WTC11 (cell line): ENCODE measurements at regions not wholly inside any gene's neighbourhood (a gene's known extent, or its start where the extent isn't known, plus 50 kb on each side); places are given as distances from the start of the nearest gene placed in this dataset.

Source experiments
- ATAC-seq: fragments of 200-7000 bp; cut with Tn5 transposase; 2 replicates; pipeline ENCODE4 v1.10.0; 2021; ENCODE audit warnings: mild to moderate bottlenecking, moderate library complexity
- CTCF ChIA-PET: fragments of 300-600 bp; sonication (Branson Sonifier 250); formaldehyde crosslinking; loops from one replicate; lab custom pipeline; 2021; ENCODE audit warnings: antibody characterized with exemption; lab: Charles Lee
- POLR2A ChIA-PET: fragments of 350-600 bp; sonication (Branson Sonifier 250); formaldehyde crosslinking; loops from one replicate; lab custom pipeline; 2021; ENCODE audit warnings: antibody characterized with exemption; lab: Charles Lee
- DNase-seq: peaks from one replicate; pipeline ENCODE4 v3.0.0; 2021; ENCODE audit warnings: low spot score
- H3K27ac Mint-ChIP-seq: 2 replicates; pipeline ENCODE4 v1.8.0; 2021; ENCODE audit warnings: mixed read lengths
- H3K27me3 Mint-ChIP-seq: 2 replicates; pipeline ENCODE4 v1.8.0; 2021; ENCODE audit warnings: low read depth, mild to moderate bottlenecking, moderate library complexity, mixed read lengths
- H3K36me3 Mint-ChIP-seq: 2 replicates; pipeline ENCODE4 v1.8.0; 2021; ENCODE audit warnings: mixed read lengths
- H3K4me1 Mint-ChIP-seq: 2 replicates; pipeline ENCODE4 v1.8.0; 2022; ENCODE audit warnings: mixed read lengths
- H3K4me3 Mint-ChIP-seq: 2 replicates; pipeline ENCODE4 v1.8.0; 2021; ENCODE audit warnings: mild to moderate bottlenecking, moderate library complexity, mixed read lengths
- H3K9me3 Mint-ChIP-seq: 2 replicates; pipeline ENCODE4 v1.8.0; 2021; ENCODE audit warnings: mixed read lengths
- FOXK1 ChIP-seq: sonication (generic); formaldehyde crosslinking; IDR thresholded peaks from 2 replicates; pipeline ENCODE4 v1.8.0; 2022; ENCODE audit warnings: mild to moderate bottlenecking, moderate library complexity, missing genetic modification reagents
- NFYB ChIP-seq: sonication (generic); formaldehyde crosslinking; conservative IDR thresholded peaks from 2 replicates; pipeline ENCODE4 v1.8.0; 2022; ENCODE audit warnings: low read depth, missing genetic modification reagents
- NR2C2 ChIP-seq: sonication (generic); formaldehyde crosslinking; IDR thresholded peaks from 2 replicates; pipeline ENCODE4 v1.8.0; 2022; ENCODE audit warnings: mild to moderate bottlenecking, missing genetic modification reagents
- TEAD1 ChIP-seq: sonication (generic); formaldehyde crosslinking; IDR thresholded peaks from 2 replicates; pipeline ENCODE4 v1.8.0; 2022; ENCODE audit warnings: mild to moderate bottlenecking, missing genetic modification reagents
- ZNF263 ChIP-seq: sonication (generic); formaldehyde crosslinking; IDR thresholded peaks from 2 replicates; pipeline ENCODE4 v1.8.1; 2022; ENCODE audit warnings: low read depth, mild to moderate bottlenecking, moderate library complexity, missing genetic modification reagents
- ZNF423 ChIP-seq: fragments of 250-450 bp; sonication (Bioruptor Pico); IDR thresholded peaks from 2 replicates; pipeline ENCODE4 v2.1.2; 2022; ENCODE audit warnings: mild to moderate bottlenecking, moderate library complexity
- ZNF671 ChIP-seq: fragments of 250-450 bp; sonication (Bioruptor Pico); IDR thresholded peaks from 2 replicates; pipeline ENCODE4 v1.8.0; 2021; ENCODE audit warnings: mild to moderate bottlenecking
- TF ChIP-seq, protein P1 (sequence below): sonication (generic); formaldehyde crosslinking; IDR thresholded peaks from 2 replicates; pipeline ENCODE4 v1.8.0; 2023; ENCODE audit warnings: mild to moderate bottlenecking, missing genetic modification reagents
- TF ChIP-seq, protein P2 (sequence below): fragments of 250-450 bp; sonication (Bioruptor Pico); IDR thresholded peaks from 2 replicates; pipeline ENCODE4 v2.1.2; 2022; ENCODE audit warnings: mild to moderate bottlenecking, moderate library complexity
- TF ChIP-seq, protein P3 (sequence below): sonication (generic); formaldehyde crosslinking; IDR thresholded peaks from 2 replicates; pipeline ENCODE4 v1.8.1; 2023; ENCODE audit warnings: mild to moderate bottlenecking, missing genetic modification reagents
- TF ChIP-seq, protein P4 (sequence below): sonication (generic); formaldehyde crosslinking; IDR thresholded peaks from 2 replicates; pipeline ENCODE4 v1.8.1; 2023; ENCODE audit warnings: mild to moderate bottlenecking, missing genetic modification reagents, borderline replicate concordance
- TF ChIP-seq, protein P5 (sequence below): sonication (generic); formaldehyde crosslinking; conservative IDR thresholded peaks from 2 replicates; pipeline ENCODE4 v1.8.1; 2022; ENCODE audit warnings: mild to moderate bottlenecking, missing genetic modification reagents
- TF ChIP-seq, protein P6 (sequence below): fragments of 250-450 bp; sonication (Bioruptor Pico); IDR thresholded peaks from 2 replicates; pipeline ENCODE4 v1.9.0; 2021; ENCODE audit warnings: mild to moderate bottlenecking
- TF ChIP-seq, protein P7 (sequence below): sonication (generic); formaldehyde crosslinking; IDR thresholded peaks from 2 replicates; pipeline ENCODE4 v1.8.1; 2023; ENCODE audit warnings: mild to moderate bottlenecking, moderate library complexity, missing genetic modification reagents
- TF ChIP-seq, protein P8 (sequence below): fragments of 200-600 bp; IDR thresholded peaks from 2 replicates; pipeline ENCODE4 v1.8.0; 2022; ENCODE audit warnings: antibody characterized with exemption

DNA sequence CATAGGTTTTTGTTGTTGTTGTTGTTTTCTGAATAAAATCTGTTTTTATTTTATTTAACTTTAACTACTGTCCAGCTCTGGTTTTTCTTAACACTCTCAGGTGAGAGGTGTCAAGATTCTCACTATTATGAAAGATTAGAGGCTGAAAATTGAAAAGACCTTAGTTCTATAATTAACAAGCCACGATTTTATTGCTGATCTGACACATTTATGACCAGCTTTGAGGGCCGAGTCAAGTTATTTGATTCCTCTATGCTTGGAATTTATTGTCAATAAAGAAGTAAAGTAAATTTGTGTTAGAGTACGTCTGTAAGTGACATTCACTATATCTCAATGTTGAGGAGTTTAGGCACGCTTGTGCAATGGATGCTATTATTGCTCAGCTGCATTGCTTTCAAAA is 808.8 kb downstream of the GALC start:
- Mint-ChIP-seq H3K36me3 (no peaks in the 10 kb centered on the region), H3K27ac (no peak overlapping the region), H3K9me3 (no peaks in the 10 kb centered on the region), H3K27me3 (peaks cover 21% of the 10 kb centered on the region), H3K4me1 (peaks cover 53% of the 10 kb centered on the region), H3K4me3 (no peak overlapping the region)
- ChIA-PET CTCF (no interaction called here), POLR2A (no interaction called here)
- ATAC-seq (no peak), DNase-seq (no peak)
- no peak for TF ChIP-seq NR2C2 (CRISPR knock-in tag)
- TF ChIP-seq, protein P1, sequence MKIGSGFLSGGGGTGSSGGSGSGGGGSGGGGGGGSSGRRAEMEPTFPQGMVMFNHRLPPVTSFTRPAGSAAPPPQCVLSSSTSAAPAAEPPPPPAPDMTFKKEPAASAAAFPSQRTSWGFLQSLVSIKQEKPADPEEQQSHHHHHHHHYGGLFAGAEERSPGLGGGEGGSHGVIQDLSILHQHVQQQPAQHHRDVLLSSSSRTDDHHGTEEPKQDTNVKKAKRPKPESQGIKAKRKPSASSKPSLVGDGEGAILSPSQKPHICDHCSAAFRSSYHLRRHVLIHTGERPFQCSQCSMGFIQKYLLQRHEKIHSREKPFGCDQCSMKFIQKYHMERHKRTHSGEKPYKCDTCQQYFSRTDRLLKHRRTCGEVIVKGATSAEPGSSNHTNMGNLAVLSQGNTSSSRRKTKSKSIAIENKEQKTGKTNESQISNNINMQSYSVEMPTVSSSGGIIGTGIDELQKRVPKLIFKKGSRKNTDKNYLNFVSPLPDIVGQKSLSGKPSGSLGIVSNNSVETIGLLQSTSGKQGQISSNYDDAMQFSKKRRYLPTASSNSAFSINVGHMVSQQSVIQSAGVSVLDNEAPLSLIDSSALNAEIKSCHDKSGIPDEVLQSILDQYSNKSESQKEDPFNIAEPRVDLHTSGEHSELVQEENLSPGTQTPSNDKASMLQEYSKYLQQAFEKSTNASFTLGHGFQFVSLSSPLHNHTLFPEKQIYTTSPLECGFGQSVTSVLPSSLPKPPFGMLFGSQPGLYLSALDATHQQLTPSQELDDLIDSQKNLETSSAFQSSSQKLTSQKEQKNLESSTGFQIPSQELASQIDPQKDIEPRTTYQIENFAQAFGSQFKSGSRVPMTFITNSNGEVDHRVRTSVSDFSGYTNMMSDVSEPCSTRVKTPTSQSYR: no peak
- TF ChIP-seq, protein P2, sequence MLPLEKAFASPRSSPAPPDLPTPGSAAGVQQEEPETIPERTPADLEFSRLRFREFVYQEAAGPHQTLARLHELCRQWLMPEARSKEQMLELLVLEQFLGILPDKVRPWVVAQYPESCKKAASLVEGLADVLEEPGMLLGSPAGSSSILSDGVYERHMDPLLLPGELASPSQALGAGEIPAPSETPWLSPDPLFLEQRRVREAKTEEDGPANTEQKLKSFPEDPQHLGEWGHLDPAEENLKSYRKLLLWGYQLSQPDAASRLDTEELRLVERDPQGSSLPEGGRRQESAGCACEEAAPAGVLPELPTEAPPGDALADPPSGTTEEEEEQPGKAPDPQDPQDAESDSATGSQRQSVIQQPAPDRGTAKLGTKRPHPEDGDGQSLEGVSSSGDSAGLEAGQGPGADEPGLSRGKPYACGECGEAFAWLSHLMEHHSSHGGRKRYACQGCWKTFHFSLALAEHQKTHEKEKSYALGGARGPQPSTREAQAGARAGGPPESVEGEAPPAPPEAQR (CRISPR knock-in tag): no peak
- TF ChIP-seq, protein P3, sequence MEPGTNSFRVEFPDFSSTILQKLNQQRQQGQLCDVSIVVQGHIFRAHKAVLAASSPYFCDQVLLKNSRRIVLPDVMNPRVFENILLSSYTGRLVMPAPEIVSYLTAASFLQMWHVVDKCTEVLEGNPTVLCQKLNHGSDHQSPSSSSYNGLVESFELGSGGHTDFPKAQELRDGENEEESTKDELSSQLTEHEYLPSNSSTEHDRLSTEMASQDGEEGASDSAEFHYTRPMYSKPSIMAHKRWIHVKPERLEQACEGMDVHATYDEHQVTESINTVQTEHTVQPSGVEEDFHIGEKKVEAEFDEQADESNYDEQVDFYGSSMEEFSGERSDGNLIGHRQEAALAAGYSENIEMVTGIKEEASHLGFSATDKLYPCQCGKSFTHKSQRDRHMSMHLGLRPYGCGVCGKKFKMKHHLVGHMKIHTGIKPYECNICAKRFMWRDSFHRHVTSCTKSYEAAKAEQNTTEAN (CRISPR knock-in tag): no peak

DNA sequence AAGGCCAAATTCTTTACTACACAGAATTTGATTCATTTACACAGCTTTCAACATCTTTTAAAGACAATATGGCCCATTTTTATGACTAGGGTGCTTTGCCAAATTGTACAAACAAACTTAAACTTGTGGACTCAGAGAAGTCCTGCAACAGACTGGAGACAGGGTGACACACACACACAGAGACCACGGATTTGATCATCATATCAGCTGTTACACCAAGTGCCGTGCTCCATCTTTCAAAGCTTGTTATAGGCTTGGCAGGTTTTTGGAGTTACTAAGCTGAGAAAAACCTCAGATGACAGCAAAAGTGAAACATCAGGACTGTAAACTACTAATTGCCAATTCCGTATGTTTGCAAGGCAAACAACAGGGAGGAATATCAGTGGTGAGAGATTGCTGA is 811.7 kb downstream of the GALC start:
- Mint-ChIP-seq H3K27ac (no peak overlapping the region), H3K9me3 (peaks cover 10% of the 10 kb centered on the region), H3K4me3 (no peak overlapping the region)
- CTCF ChIA-PET: no interaction called here
- no peak for DNase-seq
- TF ChIP-seq, protein P4, sequence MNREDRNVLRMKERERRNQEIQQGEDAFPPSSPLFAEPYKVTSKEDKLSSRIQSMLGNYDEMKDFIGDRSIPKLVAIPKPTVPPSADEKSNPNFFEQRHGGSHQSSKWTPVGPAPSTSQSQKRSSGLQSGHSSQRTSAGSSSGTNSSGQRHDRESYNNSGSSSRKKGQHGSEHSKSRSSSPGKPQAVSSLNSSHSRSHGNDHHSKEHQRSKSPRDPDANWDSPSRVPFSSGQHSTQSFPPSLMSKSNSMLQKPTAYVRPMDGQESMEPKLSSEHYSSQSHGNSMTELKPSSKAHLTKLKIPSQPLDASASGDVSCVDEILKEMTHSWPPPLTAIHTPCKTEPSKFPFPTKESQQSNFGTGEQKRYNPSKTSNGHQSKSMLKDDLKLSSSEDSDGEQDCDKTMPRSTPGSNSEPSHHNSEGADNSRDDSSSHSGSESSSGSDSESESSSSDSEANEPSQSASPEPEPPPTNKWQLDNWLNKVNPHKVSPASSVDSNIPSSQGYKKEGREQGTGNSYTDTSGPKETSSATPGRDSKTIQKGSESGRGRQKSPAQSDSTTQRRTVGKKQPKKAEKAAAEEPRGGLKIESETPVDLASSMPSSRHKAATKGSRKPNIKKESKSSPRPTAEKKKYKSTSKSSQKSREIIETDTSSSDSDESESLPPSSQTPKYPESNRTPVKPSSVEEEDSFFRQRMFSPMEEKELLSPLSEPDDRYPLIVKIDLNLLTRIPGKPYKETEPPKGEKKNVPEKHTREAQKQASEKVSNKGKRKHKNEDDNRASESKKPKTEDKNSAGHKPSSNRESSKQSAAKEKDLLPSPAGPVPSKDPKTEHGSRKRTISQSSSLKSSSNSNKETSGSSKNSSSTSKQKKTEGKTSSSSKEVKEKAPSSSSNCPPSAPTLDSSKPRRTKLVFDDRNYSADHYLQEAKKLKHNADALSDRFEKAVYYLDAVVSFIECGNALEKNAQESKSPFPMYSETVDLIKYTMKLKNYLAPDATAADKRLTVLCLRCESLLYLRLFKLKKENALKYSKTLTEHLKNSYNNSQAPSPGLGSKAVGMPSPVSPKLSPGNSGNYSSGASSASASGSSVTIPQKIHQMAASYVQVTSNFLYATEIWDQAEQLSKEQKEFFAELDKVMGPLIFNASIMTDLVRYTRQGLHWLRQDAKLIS (CRISPR knock-in tag): no peak
- no peak for TF ChIP-seq FOXK1 (CRISPR knock-in tag)
- TF ChIP-seq, protein P5, sequence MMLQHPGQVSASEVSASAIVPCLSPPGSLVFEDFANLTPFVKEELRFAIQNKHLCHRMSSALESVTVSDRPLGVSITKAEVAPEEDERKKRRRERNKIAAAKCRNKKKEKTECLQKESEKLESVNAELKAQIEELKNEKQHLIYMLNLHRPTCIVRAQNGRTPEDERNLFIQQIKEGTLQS: no peak
- TF ChIP-seq, protein P6, sequence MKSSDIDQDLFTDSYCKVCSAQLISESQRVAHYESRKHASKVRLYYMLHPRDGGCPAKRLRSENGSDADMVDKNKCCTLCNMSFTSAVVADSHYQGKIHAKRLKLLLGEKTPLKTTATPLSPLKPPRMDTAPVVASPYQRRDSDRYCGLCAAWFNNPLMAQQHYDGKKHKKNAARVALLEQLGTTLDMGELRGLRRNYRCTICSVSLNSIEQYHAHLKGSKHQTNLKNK (CRISPR knock-in tag): no peak
- TF ChIP-seq ZNF423: no peak
- no peak for TF ChIP-seq ZNF263 (CRISPR knock-in tag)
- no peak for TF ChIP-seq ZNF671
- TF ChIP-seq, protein P7, sequence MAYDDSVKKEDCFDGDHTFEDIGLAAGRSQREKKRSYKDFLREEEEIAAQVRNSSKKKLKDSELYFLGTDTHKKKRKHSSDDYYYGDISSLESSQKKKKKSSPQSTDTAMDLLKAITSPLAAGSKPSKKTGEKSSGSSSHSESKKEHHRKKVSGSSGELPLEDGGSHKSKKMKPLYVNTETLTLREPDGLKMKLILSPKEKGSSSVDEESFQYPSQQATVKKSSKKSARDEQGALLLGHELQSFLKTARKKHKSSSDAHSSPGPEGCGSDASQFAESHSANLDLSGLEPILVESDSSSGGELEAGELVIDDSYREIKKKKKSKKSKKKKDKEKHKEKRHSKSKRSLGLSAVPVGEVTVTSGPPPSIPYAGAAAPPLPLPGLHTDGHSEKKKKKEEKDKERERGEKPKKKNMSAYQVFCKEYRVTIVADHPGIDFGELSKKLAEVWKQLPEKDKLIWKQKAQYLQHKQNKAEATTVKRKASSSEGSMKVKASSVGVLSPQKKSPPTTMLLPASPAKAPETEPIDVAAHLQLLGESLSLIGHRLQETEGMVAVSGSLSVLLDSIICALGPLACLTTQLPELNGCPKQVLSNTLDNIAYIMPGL: no peak
- TF ChIP-seq NFYB (CRISPR knock-in tag): no peak
- TF ChIP-seq TEAD1: no peak
- TF ChIP-seq, protein P8, sequence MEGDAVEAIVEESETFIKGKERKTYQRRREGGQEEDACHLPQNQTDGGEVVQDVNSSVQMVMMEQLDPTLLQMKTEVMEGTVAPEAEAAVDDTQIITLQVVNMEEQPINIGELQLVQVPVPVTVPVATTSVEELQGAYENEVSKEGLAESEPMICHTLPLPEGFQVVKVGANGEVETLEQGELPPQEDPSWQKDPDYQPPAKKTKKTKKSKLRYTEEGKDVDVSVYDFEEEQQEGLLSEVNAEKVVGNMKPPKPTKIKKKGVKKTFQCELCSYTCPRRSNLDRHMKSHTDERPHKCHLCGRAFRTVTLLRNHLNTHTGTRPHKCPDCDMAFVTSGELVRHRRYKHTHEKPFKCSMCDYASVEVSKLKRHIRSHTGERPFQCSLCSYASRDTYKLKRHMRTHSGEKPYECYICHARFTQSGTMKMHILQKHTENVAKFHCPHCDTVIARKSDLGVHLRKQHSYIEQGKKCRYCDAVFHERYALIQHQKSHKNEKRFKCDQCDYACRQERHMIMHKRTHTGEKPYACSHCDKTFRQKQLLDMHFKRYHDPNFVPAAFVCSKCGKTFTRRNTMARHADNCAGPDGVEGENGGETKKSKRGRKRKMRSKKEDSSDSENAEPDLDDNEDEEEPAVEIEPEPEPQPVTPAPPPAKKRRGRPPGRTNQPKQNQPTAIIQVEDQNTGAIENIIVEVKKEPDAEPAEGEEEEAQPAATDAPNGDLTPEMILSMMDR: no peak
- TF ChIP-seq, all 79 proteins: peak for 0
- Mint-ChIP-seq H3K4me1 (peaks cover 28% of the 10 kb centered on the region), H3K36me3 (peaks cover 7% of the 10 kb centered on the region), H3K27me3 (peaks cover 18% of the 10 kb centered on the region)
- POLR2A ChIA-PET: interaction anchor here (0.6 kb wide), 1 partner anchor 633 kb away, joined by 3 read pairs; no protein-coding TSS in a partner anchor
- ATAC-seq: no peak
